ENCODE measurements at regions not wholly inside any gene's neighbourhood (a gene's known extent, or its start where the extent isn't known, plus 50 kb on each side); places are given as distances from the start of the nearest gene placed in this dataset.

- Histone ChIP-seq H3K4me3 (replicated peaks; ENCODE audit: insufficient read depth, low read length) (no peak overlapping the region), H3K27me3 (ENCODE audit: insufficient read depth, poor library complexity, severe bottlenecking) (no peaks in the 10 kb centered on the region), H3K27ac (replicated peaks) (no peak overlapping the region)
- DNase-seq (ENCODE audit: low read depth in 1 of 2, low spot score in 1 of 2): no peak
- no peak for TF ChIP-seq CTCF (IDR thresholded peaks at IDR 0.05; ENCODE audit: insufficient read depth, low read length)
- TF ChIP-seq POLR2AphosphoS5 (IDR thresholded peaks at IDR 0.05; ENCODE audit: low read depth): no peak
- no peak for TF ChIP-seq SPI1 (IDR thresholded peaks at IDR 0.05; ENCODE audit: borderline replicate concordance, low read depth)
- TF ChIP-seq REST (IDR thresholded peaks at IDR 0.05; ENCODE audit: insufficient replicate concordance, low read depth): no peak
- TF ChIP-seq GABPA (IDR thresholded peaks at IDR 0.05; ENCODE audit: low read depth): no peak
Observed at GRCh38 chr5:93267276-93267675, 313.7 kb downstream of the NR2F1-AS1 start.

- TF ChIP-seq CTCF (IDR thresholded peaks at IDR 0.05; ENCODE audit: insufficient read depth, low read length) (no peak), POLR2AphosphoS5 (IDR thresholded peaks at IDR 0.05; ENCODE audit: low read depth) (no peak), REST (IDR thresholded peaks at IDR 0.05; ENCODE audit: insufficient replicate concordance, low read depth) (no peak), SPI1 (IDR thresholded peaks at IDR 0.05; ENCODE audit: borderline replicate concordance, low read depth) (no peak), GABPA (IDR thresholded peaks at IDR 0.05; ENCODE audit: low read depth) (no peak)
- Histone ChIP-seq H3K4me3 (replicated peaks; ENCODE audit: insufficient read depth, low read length) (no peak overlapping the region), H3K27me3 (ENCODE audit: insufficient read depth, poor library complexity, severe bottlenecking) (no peaks in the 10 kb centered on the region), H3K27ac (replicated peaks) (no peak overlapping the region)
- DNase-seq (ENCODE audit: low read depth in 1 of 2, low spot score in 1 of 2): no peak
Observed at GRCh38 chr5:93257616-93258015, 323.4 kb downstream of the NR2F1-AS1 start.

GRCh38 chr5:93255796-93256195 is 325.2 kb downstream of the NR2F1-AS1 start:
- no peak overlapping the region for H3K27ac ChIP-seq (replicated peaks)
- H3K27me3 ChIP-seq (ENCODE audit: insufficient read depth, poor library complexity, severe bottlenecking): no peaks in the 10 kb centered on the region
- DNase-seq (ENCODE audit: low read depth in 1 of 2, low spot score in 1 of 2): no peak
- H3K4me3 ChIP-seq (replicated peaks; ENCODE audit: insufficient read depth, low read length): no peak overlapping the region
- no peak for TF ChIP-seq GABPA (IDR thresholded peaks at IDR 0.05; ENCODE audit: low read depth)
- TF ChIP-seq POLR2AphosphoS5 (IDR thresholded peaks at IDR 0.05; ENCODE audit: low read depth): no peak
- no peak for TF ChIP-seq REST (IDR thresholded peaks at IDR 0.05; ENCODE audit: insufficient replicate concordance, low read depth)
- no peak for TF ChIP-seq SPI1 (IDR thresholded peaks at IDR 0.05; ENCODE audit: borderline replicate concordance, low read depth)
- no peak for TF ChIP-seq CTCF (IDR thresholded peaks at IDR 0.05; ENCODE audit: insufficient read depth, low read length)

Data from HL-60 (cell line).